Uterus (tissue), 2 donors: ENCODE measurements at regions not wholly inside any gene's neighbourhood (a gene's known extent, or its start where the extent isn't known, plus 50 kb on each side); places are given as distances from the start of the nearest gene placed in this dataset.

ENCODE experiments used
- CTCF ChIP-seq, 4 experiments: fragments of 200-600 bp in 2 of 4; fragments of 450-650 bp in 2 of 4; sonication (generic) in 2 of 4; IDR thresholded peaks; one replicate each; pipeline ENCODE4 v1.5.1; 2016 to 2019; ENCODE audit warnings: antibody characterized with exemption in 4 of 4, mild to moderate bottlenecking in 2 of 4, moderate library complexity in 1 of 4
- POLR2A ChIP-seq, 2 donors: fragments of 450-650 bp; IDR thresholded peaks; one replicate each; pipeline ENCODE4 v1.6.1; 2016; ENCODE audit warnings: antibody characterized with exemption in 2 of 2, mild to moderate bottlenecking in 1 of 2, moderate library complexity in 1 of 2

- TF ChIP-seq CTCF (IDR thresholded peaks at IDR 0.05) (no peak), POLR2A (IDR thresholded peaks at IDR 0.05) (no peak)
Observed at GRCh38 chr16:82298472-82298871, 128.4 kb upstream of the MPHOSPH6 start.
